Cerebellar nuclear complex (tissue), 1 donor: ENCODE measurements at regions not wholly inside any gene's neighbourhood (a gene's known extent, or its start where the extent isn't known, plus 50 kb on each side); places are given as distances from the start of the nearest gene placed in this dataset.

Source experiments
- DNase-seq, 2 experiments: peaks; one replicate each; lab custom pipeline; 2025; lab: John Stamatoyannopoulos, UW

GRCh38 chr3:13173186-13173585, 100.0 kb upstream of the IQSEC1 start:
- DNase-seq = no peak

GRCh38 chr3:13172644-13173013, 99.4 kb upstream of the IQSEC1 start:
- no peak for DNase-seq

GRCh38 chr3:13171704-13172643, 98.7 kb upstream of the IQSEC1 start:
- DNase-seq = no peak

- DNase-seq = no peak
These were observed 97.1 kb upstream of the IQSEC1 start for GRCh38 chr3:13170317-13170716.

GRCh38 chr3:13168391-13168790, 95.2 kb upstream of the IQSEC1 start:
- no peak for DNase-seq

GRCh38 chr3:13167829-13168228, 94.6 kb upstream of the IQSEC1 start:
- DNase-seq = no peak

GRCh38 chr3:13167064-13167743, 94.0 kb upstream of the IQSEC1 start:
- DNase-seq = no peak

GRCh38 chr3:13166243-13167063, 93.2 kb upstream of the IQSEC1 start:
- no peak for DNase-seq

- DNase-seq = no peak
These were observed 92.3 kb upstream of the IQSEC1 start for GRCh38 chr3:13165576-13165975.

- DNase-seq = no peak
These were observed 91.8 kb upstream of the IQSEC1 start for GRCh38 chr3:13164893-13165492.

GRCh38 chr3:13163848-13164382, 90.7 kb upstream of the IQSEC1 start:
- no peak for DNase-seq

GRCh38 chr3:13162549-13163320, 89.5 kb upstream of the IQSEC1 start:
- DNase-seq = no peak

GRCh38 chr3:13161771-13162535, 88.7 kb upstream of the IQSEC1 start:
- peak in 1 of 2 experiments; percentile 53 for DNase-seq

- no peak for DNase-seq
These were observed 88.0 kb upstream of the IQSEC1 start for GRCh38 chr3:13161021-13161759.

GRCh38 chr3:13160619-13161018, 87.4 kb upstream of the IQSEC1 start:
- DNase-seq = no peak

GRCh38 chr3:13159890-13160289, 86.7 kb upstream of the IQSEC1 start:
- no peak for DNase-seq

- no peak for DNase-seq
These were observed 85.6 kb upstream of the IQSEC1 start for GRCh38 chr3:13158871-13159270.

- DNase-seq = no peak
These were observed 85.2 kb upstream of the IQSEC1 start for GRCh38 chr3:13158408-13158807.

- DNase-seq = no peak
These were observed 84.8 kb upstream of the IQSEC1 start for GRCh38 chr3:13157986-13158385.
